Tibial nerve (tissue), 4 donors: ENCODE measurements at regions not wholly inside any gene's neighbourhood (a gene's known extent, or its start where the extent isn't known, plus 50 kb on each side); places are given as distances from the start of the nearest gene placed in this dataset.

ENCODE experiments used
- EP300 ChIP-seq, 2 donors: sonication (generic); formaldehyde crosslinking; IDR thresholded peaks; one replicate each; pipeline ENCODE4 v1.6.1; 2017; ENCODE audit warnings: antibody characterized with exemption in 2 of 2, mild to moderate bottlenecking in 1 of 2
- POLR2A ChIP-seq, 2 donors: fragments of 450-650 bp; IDR thresholded peaks; one replicate each; pipeline ENCODE4 v1.6.1; 2017; ENCODE audit warnings: antibody characterized with exemption in 2 of 2, mild to moderate bottlenecking in 2 of 2, moderate library complexity in 2 of 2
- TF ChIP-seq, protein P1 (sequence below), 5 experiments: fragments of 200-600 bp in 3 of 5; fragments of 450-650 bp in 2 of 5; sonication (generic) in 3 of 5; IDR thresholded peaks; one replicate each; pipeline ENCODE4 v1.5.1; 2016 to 2019; ENCODE audit warnings: antibody characterized with exemption in 5 of 5, mild to moderate bottlenecking in 3 of 5, moderate library complexity in 2 of 5

DNA sequence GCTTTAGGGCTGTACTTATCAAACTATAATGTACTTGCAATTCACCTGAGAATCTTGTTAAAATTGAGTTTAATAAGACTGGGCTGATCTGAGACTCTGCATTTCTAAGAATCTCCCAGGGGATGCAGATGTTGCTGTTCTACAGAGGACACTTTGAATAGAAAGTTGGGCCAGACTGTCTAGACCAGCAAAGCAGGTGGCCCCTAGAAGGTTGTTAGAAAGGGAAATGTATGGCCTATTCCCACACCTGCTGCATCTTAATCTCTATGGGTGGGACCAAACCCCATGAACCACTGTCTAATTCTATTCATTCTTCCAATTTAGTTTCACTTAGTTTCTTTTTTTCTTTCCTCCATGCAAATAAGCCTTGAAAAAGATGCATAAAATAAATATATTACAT lies 413.2 kb upstream of the TECRL start:
- TF ChIP-seq, protein P1, sequence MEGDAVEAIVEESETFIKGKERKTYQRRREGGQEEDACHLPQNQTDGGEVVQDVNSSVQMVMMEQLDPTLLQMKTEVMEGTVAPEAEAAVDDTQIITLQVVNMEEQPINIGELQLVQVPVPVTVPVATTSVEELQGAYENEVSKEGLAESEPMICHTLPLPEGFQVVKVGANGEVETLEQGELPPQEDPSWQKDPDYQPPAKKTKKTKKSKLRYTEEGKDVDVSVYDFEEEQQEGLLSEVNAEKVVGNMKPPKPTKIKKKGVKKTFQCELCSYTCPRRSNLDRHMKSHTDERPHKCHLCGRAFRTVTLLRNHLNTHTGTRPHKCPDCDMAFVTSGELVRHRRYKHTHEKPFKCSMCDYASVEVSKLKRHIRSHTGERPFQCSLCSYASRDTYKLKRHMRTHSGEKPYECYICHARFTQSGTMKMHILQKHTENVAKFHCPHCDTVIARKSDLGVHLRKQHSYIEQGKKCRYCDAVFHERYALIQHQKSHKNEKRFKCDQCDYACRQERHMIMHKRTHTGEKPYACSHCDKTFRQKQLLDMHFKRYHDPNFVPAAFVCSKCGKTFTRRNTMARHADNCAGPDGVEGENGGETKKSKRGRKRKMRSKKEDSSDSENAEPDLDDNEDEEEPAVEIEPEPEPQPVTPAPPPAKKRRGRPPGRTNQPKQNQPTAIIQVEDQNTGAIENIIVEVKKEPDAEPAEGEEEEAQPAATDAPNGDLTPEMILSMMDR (IDR thresholded peaks at IDR 0.05) = no peak
- TF ChIP-seq EP300 (IDR thresholded peaks at IDR 0.05) (no peak), POLR2A (IDR thresholded peaks at IDR 0.05) (no peak)
